ENCODE measurements at regions not wholly inside any gene's neighbourhood (a gene's known extent, or its start where the extent isn't known, plus 50 kb on each side); places are given as distances from the start of the nearest gene placed in this dataset.

- TF ChIP-seq, protein P1, sequence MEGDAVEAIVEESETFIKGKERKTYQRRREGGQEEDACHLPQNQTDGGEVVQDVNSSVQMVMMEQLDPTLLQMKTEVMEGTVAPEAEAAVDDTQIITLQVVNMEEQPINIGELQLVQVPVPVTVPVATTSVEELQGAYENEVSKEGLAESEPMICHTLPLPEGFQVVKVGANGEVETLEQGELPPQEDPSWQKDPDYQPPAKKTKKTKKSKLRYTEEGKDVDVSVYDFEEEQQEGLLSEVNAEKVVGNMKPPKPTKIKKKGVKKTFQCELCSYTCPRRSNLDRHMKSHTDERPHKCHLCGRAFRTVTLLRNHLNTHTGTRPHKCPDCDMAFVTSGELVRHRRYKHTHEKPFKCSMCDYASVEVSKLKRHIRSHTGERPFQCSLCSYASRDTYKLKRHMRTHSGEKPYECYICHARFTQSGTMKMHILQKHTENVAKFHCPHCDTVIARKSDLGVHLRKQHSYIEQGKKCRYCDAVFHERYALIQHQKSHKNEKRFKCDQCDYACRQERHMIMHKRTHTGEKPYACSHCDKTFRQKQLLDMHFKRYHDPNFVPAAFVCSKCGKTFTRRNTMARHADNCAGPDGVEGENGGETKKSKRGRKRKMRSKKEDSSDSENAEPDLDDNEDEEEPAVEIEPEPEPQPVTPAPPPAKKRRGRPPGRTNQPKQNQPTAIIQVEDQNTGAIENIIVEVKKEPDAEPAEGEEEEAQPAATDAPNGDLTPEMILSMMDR (IDR thresholded peaks at IDR 0.05): no peak
- no peak for TF ChIP-seq POLR2A (IDR thresholded peaks at IDR 0.05)
Measured at GRCh38 chr10:121081306-121081705, 230.1 kb downstream of the WDR11 start.
